DND-41 (cell line): ENCODE measurements at regions not wholly inside any gene's neighbourhood (a gene's known extent, or its start where the extent isn't known, plus 50 kb on each side); places are given as distances from the start of the nearest gene placed in this dataset.

Experiments used
- ATAC-seq: fragments of 200-7000 bp; cut with Tn5 transposase; 3 replicates; pipeline ENCODE4 v1.9.1; 2021; ENCODE audit warnings: low read depth; ENCODE audit not compliant: insufficient read depth
- DNase-seq: peaks from one replicate; pipeline ENCODE4 v3.0.0-alpha.2; 2020
- H2AFZ ChIP-seq: 2 replicates; pipeline ENCODE4 v1.6.0; 2012; ENCODE audit warnings: low read depth, low read length
- H3K27ac ChIP-seq: 2 replicates; pipeline ENCODE4 v1.5.1; 2012; ENCODE audit warnings: low read length, inconsistent platforms
- H3K27me3 ChIP-seq: fragments of 200-600 bp; sonication (generic); 2 replicates; pipeline ENCODE4 v1.6.0; 2012; ENCODE audit warnings: low read length, mild to moderate bottlenecking, inconsistent platforms; ENCODE audit not compliant: insufficient read depth, poor library complexity
- H3K36me3 ChIP-seq: 2 replicates; pipeline ENCODE4 v1.5.1; 2012; ENCODE audit warnings: low read length, inconsistent platforms; ENCODE audit not compliant: insufficient read depth
- H3K4me1 ChIP-seq: 2 replicates; pipeline ENCODE4 v1.5.1; 2012; ENCODE audit warnings: mild to moderate bottlenecking, low read length; ENCODE audit not compliant: insufficient read depth
- H3K4me2 ChIP-seq: 2 replicates; pipeline ENCODE4 v1.6.0; 2012; ENCODE audit warnings: mild to moderate bottlenecking, moderate library complexity, low read length, inconsistent platforms; ENCODE audit not compliant: insufficient read depth
- H3K4me3 ChIP-seq, 2 experiments: fragments of 200-600 bp in 1 of 2; shearing (Covaris generic) in 1 of 2; 2 replicates each; pipeline ENCODE4 v1.5.1; 2012 to 2016; ENCODE audit warnings: inconsistent platforms in 2 of 2, low read length in 2 of 2, mild to moderate bottlenecking in 2 of 2, low read depth in 1 of 2, moderate library complexity in 1 of 2
- H3K79me2 ChIP-seq: 2 replicates; pipeline ENCODE4 v1.6.0; 2012; ENCODE audit warnings: low read length, inconsistent platforms; ENCODE audit not compliant: insufficient read depth
- H3K9ac ChIP-seq: 2 replicates; pipeline ENCODE4 v1.6.0; 2012; ENCODE audit warnings: low read depth, mild to moderate bottlenecking, inconsistent platforms, low read length, moderate library complexity
- H3K9me3 ChIP-seq: 2 replicates; pipeline ENCODE4 v1.5.1; 2012; ENCODE audit warnings: low read length, moderate library complexity, mild to moderate bottlenecking, inconsistent platforms; ENCODE audit not compliant: insufficient read depth, severe bottlenecking
- H4K20me1 ChIP-seq: 2 replicates; pipeline ENCODE4 v1.6.0; 2012; ENCODE audit warnings: low read length; ENCODE audit not compliant: insufficient read depth
- CTCF ChIP-seq: IDR thresholded peaks from 2 replicates; pipeline ENCODE4 v1.5.1; 2012; ENCODE audit warnings: borderline replicate concordance, low read length, moderate library complexity, mild to moderate bottlenecking; ENCODE audit not compliant: poor library complexity, severe bottlenecking; ENCODE audit errors: extremely low read depth
- EZH2 ChIP-seq: IDR thresholded peaks from 3 replicates; pipeline ENCODE4 v1.6.1; 2012; ENCODE audit warnings: borderline replicate concordance, low read depth, mild to moderate bottlenecking, moderate library complexity, low read length, inconsistent platforms; ENCODE audit not compliant: severe bottlenecking

GRCh38 chr17:13131225-13131624 lies 113.4 kb upstream of the ELAC2 start:
- Histone ChIP-seq H4K20me1 (no peaks in the 10 kb centered on the region), H3K9me3 (no peaks in the 10 kb centered on the region), H3K79me2 (no peaks in the 10 kb centered on the region), H3K4me3 (no peak overlapping the region), H3K4me1 (no peaks in the 10 kb centered on the region), H2AFZ (no peak overlapping the region), H3K36me3 (no peaks in the 10 kb centered on the region), H3K9ac (no peak overlapping the region), H3K27me3 (no peaks in the 10 kb centered on the region), H3K27ac (no peak overlapping the region), H3K4me2 (no peak overlapping the region)
- ATAC-seq (no peak), DNase-seq (no peak)
- TF ChIP-seq EZH2 (no peak), CTCF (no peak)

GRCh38 chr17:13129356-13129755 lies 111.5 kb upstream of the ELAC2 start:
- Histone ChIP-seq H3K36me3 (no peaks in the 10 kb centered on the region), H3K4me3 (no peak overlapping the region), H3K4me1 (no peaks in the 10 kb centered on the region)

GRCh38 chr17:13128676-13129075 lies 110.8 kb upstream of the ELAC2 start:
- TF ChIP-seq CTCF (no peak), EZH2 (no peak)
- DNase-seq: no peak
- Histone ChIP-seq H4K20me1 (no peaks in the 10 kb centered on the region), H3K27me3 (no peaks in the 10 kb centered on the region), H3K9me3 (no peaks in the 10 kb centered on the region), H2AFZ (no peak overlapping the region), H3K4me3 (no peak overlapping the region), H3K4me1 (no peaks in the 10 kb centered on the region), H3K79me2 (no peaks in the 10 kb centered on the region), H3K9ac (no peak overlapping the region), H3K27ac (no peak overlapping the region), H3K4me2 (no peak overlapping the region), H3K36me3 (no peaks in the 10 kb centered on the region)
- no peak for ATAC-seq

More at GRCh38 chr17:13129356-13129755, 111.5 kb upstream of the ELAC2 start:
- DNase-seq (no peak), ATAC-seq (no peak)
- no peak for TF ChIP-seq EZH2
- no peak for TF ChIP-seq CTCF
- Histone ChIP-seq H3K79me2 (no peaks in the 10 kb centered on the region), H3K4me2 (no peak overlapping the region), H3K27ac (no peak overlapping the region), H3K9me3 (no peaks in the 10 kb centered on the region), H3K9ac (no peak overlapping the region), H2AFZ (no peak overlapping the region), H3K27me3 (no peaks in the 10 kb centered on the region), H4K20me1 (no peaks in the 10 kb centered on the region)
